Stimulated activated CD4-positive, alpha-beta T cell treated with anti-CD3 and anti-CD28 coated beads, Interleukin-15, amount 100 ng/mL, for 1 hour (primary cell): ENCODE measurements at regions not wholly inside any gene's neighbourhood (a gene's known extent, or its start where the extent isn't known, plus 50 kb on each side); places are given as distances from the start of the nearest gene placed in this dataset.
"Not testable (repeated sequence)": the region's sequence is repeated elsewhere in the genome, so short reads cannot be mapped to it uniquely, and the experiment has no call there.

Experiments
- DNase-seq, 2 donors: peaks; one replicate each; pipeline ENCODE4 v3.0.0-alpha.2; 2020; ENCODE audit warnings: low read depth in 1 of 2, low spot score in 1 of 2

DNA sequence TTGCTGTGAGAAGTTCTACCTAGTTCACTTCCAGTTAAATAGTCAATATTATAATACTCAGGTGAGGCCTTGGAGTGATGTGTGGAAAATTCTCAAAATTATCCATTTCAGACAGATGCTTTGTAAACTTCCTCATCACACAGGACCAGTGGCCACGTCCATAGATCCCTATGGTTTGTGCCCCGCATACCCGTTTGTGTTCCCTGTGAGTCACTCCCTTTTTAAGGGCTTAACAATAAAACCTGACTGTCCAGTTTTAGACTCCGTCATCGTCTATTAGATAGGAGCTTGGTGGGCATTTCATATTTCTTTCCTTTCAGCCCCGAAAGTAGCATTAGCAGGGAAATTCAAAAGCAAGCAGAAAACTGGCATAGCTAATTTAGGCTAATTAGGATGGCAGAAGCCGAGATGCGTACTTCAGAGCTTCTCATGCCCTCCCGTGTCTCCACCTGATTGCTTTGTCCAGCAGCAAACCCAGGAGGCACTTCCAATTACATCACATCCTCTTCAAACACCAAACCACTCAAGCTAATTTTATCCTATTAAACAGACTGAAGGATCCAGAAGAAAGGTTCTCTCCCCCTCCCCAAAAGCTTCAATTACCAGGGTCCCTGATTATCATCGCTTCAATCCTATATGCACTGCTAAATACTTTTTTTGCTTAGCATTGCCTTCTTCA lies 186.6 kb upstream of the OTX2 start:
- DNase-seq, result no peak

DNA sequence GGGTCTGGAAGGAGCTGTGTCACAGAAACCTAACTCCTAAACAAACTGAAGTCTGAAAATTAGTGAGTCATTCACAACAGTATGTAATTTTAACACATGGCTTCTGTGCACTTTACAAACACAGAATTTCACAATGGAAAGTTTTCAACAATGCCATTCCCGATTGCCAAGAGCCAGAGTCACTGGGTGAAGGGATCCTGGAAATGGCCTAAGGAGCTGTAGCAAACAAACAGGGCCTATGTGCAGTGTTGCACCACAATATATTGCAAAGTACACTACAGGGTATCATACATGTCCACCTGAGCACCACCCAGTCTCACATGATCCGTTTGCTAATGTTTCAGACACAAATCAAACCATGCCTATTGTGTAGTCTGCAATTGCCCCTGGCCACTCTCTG lies 184.7 kb upstream of the OTX2 start:
- DNase-seq, result no peak

DNA sequence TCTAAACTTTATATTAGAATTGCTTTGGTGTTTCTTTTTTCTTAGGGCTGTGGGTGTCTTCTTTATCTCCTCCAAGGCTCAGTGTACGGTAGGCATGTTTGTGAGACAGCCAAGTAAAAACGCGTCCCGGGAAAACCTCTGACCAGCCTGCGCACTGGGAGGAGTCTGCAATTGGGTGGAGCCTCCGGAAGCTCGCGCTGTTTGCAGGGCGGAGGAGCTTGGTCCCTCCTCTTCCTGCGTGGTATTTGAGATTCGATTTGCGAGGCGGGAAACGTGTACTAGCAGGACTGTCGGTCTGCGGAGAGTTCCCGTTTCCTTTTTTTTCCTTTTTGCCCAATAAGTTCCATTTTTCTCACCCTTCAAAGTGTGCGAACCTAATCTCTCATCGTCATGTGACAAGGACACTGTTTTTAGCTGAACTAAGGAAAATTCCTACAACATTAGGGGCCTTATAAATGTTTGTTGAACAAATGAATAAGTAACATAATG lies 182.1 kb upstream of the OTX2 start:
- no peak for DNase-seq

DNA sequence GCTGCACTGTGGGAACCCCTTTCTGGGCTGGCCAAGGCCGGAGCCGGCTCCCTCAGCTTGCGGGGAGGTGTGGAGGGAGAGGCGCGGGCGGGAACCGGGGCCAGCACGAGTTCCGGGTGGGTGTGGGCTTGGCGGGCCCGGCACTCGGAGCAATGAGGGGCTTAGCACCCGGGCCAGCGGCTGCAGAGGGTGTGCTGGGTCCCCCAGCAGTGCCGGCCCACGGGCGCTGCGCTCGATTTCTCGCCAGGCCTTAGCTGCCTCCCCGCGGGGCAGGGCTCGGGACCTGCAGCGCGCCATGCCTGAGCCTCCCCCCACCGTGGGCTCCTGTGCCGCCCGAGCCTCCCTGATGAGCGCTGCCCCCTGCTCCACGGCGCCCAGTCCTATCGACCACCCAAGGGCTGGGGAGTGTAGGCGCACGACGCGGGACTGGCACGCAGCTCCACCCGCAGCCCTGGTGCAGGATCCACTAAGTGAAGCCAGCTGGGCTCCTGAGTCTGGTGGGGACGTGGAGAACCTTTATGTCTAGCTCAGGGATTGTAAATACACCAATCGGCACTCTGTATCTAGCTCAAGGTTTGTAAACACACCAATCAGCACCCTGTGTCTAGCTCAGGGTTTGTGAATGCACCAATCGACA lies 180.8 kb upstream of the OTX2 start:
- DNase-seq, result not testable (repeated sequence)

DNA sequence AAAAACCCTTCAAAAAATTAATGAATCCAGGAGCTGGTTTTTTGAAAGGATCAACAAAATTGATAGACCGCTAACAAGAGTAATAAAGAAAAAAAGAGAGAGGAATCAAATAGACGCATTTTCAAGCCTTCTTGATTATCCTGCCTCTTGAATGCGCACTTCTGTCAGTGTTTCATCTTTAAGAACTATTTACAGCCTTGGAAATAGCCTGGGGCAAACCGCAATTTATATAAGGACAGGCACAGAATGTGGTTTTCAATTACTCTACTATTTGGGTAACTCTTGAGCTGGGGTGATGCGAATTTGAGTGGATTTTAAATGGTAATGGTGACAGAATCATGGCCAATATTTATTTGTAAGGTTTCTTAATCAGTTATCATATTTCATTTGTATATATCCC lies 179.1 kb upstream of the OTX2 start:
- DNase-seq, result no peak

DNA sequence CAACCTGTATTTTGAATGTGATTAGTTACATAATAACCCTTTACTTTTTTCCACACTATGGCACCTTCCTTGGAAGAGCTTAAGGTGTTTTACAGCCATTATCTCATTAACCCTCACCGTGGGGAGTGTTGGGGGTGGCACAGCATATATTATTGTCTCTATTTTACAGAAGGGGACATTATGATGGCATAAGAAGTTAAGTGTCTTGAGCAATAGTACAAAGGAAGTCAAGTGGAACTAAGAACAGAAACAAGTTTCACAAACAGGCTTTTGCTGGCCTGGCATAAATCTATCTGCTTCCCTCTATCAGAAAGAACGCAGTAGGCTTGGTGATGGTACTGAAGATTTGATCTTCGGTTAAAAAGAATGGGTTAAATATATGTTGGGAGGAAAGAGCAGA lies 169.7 kb upstream of the OTX2 start:
- no peak for DNase-seq

DNA sequence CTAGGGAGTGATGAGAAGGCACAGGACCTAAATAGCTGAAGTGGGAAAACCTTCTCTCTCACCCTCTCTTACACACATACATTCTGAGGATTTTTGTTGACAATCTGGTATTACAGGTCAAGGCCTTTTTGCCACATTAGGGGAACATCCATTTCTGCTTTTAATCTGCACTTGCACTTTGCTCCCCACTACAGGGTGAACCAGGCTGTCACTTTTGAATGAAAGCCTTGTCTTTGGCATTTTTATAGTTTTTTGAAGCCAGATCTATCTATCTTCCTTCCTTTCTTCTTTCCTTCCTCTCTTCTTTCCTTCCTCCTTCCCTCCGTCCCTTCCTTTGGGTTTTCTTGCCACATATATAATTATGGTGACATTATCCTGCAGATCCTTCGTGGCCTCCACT lies 165.9 kb upstream of the OTX2 start:
- no peak for DNase-seq

DNA sequence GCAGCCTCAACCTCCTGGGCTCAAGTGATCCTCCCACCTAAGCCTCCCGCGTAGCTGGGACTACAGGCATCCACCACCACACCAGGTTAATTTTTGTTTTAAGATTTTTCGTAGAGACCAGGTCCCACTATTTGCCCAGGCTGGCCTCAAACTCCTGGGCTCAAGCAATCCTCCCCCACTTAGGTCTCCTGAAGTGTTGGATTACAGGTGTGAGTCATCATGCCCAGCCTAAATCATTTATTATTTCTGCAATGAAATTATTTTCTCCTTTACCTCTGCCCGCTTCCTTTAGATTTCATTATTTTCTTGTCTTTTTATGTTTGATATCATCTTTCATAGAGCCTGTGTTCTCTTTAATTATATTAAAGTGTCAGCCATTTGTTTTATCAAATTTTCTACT lies 165.2 kb upstream of the OTX2 start:
- DNase-seq, result no peak

DNA sequence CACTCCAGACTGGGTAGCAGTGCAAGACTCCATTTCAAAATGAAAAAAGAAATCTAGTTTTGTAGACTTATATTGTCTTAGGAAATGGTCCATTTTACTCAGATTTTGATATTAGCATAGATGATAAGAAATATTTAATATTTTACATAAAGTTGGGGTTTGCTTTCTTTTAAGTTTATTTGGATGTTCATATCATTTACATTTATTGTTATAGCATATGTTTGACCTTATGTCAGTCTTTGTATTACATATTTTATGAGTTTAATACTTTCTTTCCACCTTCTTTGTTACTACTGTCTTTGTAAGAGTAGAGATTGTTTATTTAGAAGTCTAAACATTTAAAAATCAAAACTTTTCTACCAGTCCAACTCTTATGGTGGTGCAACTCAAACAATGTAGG lies 162.7 kb upstream of the OTX2 start:
- DNase-seq, result no peak

DNA sequence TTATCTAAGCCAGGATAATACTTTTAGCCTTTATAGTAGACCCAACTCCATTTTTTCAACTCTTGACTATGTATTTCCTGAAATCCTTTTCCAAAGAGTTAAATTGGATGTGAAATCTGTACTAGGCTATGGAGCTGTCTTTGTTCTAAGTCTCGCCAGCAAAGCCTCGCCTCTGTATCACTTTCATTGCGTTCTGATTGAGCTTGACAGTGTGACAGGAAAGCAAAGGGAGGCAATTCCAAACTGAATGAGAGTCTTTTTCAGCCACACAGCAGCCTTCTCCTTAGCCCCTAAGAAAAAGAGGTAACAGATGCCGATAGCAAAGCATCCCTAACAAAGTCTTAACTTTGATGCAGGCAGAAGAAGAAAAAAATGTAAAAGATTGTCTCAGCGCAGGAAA lies 154.6 kb upstream of the OTX2 start:
- DNase-seq, result no peak

DNA sequence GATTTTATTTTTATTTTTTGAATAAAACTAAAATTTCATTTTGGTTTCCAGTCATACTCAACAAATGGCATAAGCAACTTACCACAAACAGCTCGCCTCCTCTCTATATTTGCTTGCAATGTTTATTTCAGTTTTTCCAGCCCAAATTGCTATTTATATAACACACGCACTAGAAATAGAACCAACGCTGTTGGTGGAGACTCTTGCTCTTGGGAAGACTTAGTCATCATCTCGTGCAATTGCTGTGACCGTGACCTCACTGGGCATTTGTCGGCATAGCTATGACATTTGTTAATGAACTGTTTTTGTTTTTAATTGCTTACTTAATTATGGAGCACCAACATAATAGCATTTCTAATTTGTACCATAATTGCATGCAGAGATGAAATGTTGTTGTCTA lies 153.1 kb upstream of the OTX2 start:
- no peak for DNase-seq

DNA sequence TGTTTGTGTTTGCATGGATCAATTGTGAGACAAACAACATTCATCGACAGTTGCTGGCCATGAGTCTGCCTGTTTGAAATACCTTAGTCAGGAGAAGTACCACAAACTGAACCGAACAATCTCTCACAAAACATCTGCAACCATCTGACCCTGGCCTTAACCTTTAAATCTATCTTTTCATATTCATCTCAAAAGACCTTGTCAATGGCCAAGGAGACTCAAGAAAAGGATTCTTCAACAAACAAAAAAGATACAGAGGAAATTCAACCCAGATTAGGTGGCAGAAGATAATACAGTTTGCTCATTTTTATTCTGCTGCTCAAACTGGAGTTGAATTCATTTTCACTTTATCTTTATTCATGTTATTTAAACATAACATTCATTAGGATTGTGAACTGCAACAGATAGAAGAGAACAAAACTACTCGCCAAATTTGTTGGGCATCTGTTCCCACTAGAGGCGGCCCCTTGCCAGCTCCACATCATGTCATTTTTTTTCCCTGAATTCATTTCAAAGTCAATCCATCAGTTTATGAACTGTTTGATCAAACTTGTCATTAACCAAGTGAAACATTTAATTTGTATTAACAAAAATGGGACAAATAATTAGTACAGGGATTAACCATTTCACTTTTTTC lies 152.3 kb upstream of the OTX2 start:
- DNase-seq, result no peak

DNA sequence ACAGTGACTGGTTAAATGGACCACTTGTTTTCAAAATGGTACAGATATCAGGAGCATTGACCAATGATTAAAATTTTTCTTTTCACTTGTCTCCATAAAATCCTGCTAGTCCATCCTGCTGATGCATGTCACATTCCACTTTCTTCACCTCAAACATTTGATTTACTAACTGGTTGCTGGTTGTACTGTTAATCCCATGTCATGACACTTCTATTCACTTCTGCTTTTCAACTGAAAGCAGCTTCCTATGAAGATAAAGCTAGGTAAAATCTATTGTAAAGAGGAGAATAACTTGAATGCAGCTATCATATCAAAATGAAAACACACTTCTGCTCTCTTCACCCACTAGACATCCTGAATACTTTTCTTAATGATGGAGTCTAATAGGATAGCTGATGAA lies 149.6 kb upstream of the OTX2 start:
- no peak for DNase-seq

DNA sequence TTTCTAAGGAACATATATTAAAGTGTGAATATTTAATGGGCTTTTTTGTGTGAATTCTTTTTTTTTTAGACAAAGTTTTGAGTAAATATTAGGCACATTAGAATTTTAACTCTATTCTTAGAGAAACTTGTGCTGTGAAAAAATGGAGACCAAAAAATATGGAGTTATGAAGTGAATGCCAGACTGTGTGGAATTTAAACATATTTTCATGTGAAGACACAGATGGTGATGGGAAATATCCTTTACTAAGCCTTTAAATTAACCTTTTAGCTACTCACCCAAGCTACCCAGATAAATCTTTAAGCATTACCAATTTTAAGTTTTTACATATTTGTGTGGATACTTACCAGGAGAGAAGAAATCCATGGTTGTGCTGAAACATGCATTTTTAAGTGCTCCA lies 148.8 kb upstream of the OTX2 start:
- DNase-seq, result no peak

DNA sequence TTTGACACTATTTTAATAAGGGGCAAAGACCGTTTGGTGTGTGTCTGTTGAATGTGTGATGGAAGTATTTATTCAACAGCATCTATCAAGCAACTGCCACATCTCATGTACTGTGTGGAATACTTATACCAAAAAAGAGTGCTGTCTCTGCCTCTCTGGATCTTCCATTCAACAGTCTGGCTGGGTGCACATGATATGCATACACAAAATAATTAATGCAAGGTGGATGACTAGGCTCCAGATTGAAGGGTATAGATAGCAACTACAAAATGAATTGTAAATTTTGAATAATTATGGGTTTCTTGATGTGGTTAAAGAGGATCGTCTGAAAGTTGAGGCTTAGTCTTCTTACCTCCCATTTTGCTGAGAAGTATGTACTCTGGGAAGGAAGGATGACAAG lies 145.9 kb upstream of the OTX2 start:
- DNase-seq, result no peak

DNA sequence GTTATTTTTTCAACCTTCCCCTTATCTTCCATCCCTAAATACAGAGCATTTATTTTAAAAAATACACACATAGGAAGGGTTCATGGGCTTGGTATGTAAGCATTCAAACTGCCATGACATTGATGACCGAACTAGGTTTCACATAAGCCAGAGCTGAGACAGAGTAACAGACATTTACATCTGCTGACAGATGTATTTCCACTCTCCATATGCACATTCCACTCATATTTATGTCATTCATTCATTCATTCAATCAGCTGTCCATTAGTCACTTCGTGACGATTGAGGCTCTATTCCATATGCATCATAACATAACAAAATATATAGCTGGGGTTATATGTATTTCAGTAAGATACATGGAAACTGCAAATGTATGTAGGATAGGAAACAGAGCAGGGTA lies 145.5 kb upstream of the OTX2 start:
- DNase-seq, result no peak

DNA sequence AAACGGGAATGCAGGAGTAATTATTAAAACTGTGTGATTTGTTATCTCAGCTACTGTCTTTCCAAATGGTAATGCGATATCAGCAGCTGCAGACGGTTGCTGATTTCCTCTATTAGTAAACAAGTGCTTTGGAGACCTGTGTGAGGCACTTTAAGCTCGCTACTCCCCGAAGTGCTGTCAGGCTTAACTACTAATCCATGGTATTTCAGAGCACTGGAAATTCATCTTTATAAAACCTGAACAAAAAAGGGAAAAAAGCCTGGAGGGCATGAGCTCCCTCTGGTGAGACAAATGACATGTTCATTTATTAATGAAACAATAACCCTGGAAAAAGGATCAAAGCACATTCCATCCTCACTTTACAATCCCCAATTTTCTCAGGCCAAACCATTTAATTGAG lies 143.6 kb upstream of the OTX2 start:
- no peak for DNase-seq

DNA sequence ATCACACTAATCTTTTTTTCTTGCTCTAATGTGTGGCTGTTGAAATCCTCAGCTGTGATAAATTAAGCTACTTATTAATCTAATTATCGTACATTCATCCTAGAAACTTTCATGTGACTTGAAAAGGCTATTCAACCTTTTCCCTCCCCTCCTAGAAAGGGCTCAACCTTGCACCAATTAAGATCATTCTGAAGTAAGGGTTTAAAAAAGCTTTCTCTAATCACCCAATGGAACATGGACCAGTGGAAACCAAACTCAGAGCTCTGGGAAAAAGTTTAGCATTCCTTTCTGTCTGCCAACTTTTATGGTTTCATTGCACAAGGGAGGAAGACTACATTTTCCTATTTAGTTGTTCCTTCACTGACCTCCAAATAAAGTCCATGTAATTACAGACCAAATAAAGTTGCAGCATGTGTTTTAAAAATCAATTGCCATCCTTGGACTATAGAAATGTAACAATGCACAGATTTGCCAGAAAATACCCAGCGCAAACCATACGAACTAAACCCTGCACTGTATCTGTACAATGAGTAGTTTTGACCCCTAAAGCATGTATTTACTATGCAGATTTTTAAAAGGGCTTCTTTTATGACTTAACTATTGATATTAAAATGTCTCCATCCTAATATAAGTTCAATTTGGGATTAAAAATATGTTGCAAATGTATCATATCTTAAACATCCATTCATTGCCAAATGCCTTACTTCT lies 142.6 kb upstream of the OTX2 start:
- DNase-seq, result no peak

DNA sequence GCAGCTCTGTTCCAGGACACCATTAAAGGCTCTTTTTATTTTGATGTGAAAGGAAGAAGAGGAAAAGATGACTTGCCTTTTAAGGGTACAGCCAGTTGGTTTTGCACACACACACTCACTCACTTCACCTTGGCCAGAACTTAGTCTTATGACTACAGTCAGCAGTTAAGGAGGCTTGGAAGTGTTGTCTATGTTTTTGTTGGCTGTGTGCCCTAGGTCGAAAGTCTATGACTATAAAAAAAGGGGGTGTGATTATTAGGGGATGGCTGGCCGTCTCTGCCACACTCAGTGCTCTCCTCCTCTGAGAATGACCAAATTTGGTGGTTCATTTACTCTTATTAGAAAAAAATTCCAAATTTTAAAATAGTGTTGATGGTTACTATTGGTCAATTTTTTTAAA lies 139.5 kb upstream of the OTX2 start:
- no peak for DNase-seq

DNA sequence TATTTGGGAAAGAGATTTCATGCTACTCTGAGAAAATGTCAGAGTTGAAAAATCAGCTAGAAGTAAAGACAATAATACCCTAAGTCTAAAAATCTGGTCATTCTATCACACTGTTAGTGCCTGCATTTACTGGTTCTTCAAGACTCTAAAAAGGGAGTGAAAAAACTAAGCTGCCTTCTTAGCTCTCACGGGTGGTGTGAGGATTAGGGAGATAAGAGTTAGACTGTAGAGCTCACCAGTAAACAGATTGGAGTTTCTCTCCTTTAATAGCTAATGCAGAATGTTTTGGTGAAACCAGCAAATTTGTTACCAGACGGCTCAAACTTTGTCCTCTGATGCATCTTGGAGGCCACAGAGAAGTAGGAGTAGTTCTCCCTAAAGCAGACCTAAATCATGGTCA lies 135.0 kb upstream of the OTX2 start:
- no peak for DNase-seq

DNA sequence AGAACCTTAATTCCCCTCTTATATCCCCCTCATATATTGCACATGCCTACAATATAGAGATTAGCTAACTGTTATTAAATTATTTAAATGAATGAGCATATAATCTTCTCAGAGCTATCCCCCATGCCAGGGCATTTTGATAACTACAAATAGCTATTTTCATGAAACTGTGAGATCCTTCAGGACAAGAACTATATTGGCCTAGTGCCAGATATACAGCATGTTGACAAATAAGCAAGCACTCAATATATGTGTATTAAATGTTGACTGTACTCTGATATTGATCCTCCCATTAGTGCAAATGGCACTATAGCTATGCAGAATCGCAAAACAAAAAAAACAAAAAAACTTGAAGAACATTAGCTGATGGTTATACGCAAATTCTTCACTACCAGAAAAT lies 134.1 kb upstream of the OTX2 start:
- DNase-seq, result no peak

DNA sequence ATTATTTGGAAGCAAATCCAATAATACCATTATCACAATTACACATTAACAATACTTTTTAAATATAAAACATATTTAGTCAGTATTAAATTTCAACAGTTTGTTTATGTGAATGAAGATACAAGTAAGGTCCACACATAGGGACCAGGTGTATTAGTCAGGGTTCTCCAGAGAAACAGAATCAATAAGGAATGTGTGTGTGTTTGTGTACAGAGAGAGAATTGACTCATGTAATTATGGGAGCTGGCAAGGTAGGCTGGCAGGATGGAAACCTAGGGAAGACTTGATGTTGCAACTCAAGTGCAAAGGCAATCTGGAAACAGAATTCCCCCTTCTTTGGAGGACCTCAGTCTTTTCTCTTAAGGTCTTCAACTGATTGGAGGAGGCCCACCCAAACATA lies 123.2 kb upstream of the OTX2 start:
- DNase-seq, result no peak
